ENCODE measurements at regions not wholly inside any gene's neighbourhood (a gene's known extent, or its start where the extent isn't known, plus 50 kb on each side); places are given as distances from the start of the nearest gene placed in this dataset.
A peak's percentile ranks its signal among the peaks of the same experiment; 100 is the strongest.

- DNase-seq (ENCODE audit: low read depth), result no peak
Measured at GRCh38 chr15:46315434-46315833, 680.6 kb downstream of the SQOR start.

GRCh38 chr15:46316024-46316423 is 681.2 kb downstream of the SQOR start:
- DNase-seq (ENCODE audit: low read depth), result no peak

DNA sequence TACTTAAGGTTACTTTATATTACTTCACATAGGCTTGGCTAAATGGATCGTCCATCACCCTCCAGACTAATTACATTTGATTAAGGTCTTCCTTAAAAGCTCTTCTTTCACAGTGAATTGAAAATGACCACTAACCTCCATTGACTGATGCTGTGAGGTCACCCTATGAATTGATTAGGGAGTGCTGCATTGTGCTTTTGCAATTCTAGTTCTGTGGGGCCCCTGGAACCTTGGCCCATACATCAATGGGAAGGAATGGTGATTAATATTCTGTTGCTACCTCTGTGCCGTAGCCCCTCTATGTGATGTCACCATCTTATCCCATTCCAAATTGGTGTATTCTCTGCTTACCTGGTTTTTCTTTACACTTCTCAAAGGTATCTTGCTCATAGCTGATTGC is 682.2 kb downstream of the SQOR start:
- DNase-seq (ENCODE audit: low read depth), result no peak

GRCh38 chr15:46322753-46323152 is 687.9 kb downstream of the SQOR start:
- DNase-seq (ENCODE audit: low read depth), result no peak

GRCh38 chr15:46326173-46326572 is 691.3 kb downstream of the SQOR start:
- DNase-seq (ENCODE audit: low read depth), result no peak

DNA sequence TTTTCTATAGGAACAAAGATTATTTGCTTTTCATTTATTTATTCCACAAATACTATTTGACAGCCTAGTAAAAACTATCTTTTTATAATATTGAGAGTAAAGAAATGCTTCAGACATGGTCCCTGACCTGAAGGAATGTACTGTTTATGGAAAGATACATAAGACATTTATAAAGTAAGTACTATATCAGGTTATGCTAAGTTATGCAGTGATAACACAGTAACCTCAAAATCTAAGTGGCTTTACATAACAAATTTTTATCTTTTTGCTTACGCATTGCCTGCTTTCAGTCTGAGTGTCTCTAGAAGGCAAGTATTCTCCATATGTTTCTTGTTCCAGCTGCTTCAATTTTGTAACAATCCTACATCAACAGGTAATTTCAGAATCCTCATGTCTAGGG is 694.0 kb downstream of the SQOR start:
- no peak for DNase-seq (ENCODE audit: low read depth)

DNA sequence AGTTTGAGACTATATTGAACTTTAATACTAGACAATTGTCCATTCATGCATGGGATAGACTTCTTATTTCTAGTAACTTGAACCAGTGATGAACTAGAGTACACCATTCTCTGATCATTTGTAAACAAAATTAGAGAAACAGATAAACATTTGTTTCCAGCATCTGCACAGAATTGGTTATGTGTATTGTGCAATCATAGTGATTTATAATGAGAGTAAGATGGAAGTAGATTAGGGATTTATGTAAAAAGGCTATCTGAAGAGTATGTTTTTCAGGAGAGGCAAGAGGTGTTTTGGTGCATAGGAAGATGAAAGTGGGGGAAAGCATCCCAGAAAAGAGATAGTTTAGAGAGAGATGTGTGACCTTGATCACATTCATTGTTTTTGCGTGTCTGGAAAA is 695.0 kb downstream of the SQOR start:
- DNase-seq (ENCODE audit: low read depth), result no peak

DNA sequence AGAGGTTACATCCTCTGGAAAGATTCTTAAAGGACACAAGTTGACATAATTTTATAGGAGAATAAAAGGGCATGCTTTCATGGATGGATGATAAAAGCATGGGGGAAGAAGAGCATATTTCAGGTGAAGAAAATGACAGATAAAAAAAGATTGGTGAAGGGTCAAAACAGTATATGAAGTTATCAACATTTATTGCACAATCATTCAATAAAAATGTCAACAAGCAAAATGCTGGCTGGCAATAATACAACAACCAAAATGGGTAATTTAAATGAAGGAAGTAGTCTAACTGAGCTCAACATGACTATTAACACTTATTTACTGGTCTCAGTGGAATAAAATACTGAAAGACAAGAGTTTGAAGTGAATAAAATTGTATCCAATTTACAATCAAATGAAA is 696.7 kb downstream of the SQOR start:
- no peak for DNase-seq (ENCODE audit: low read depth)

GRCh38 chr15:46343196-46343935 is 708.5 kb downstream of the SQOR start:
- DNase-seq (ENCODE audit: low read depth), result no peak

DNA sequence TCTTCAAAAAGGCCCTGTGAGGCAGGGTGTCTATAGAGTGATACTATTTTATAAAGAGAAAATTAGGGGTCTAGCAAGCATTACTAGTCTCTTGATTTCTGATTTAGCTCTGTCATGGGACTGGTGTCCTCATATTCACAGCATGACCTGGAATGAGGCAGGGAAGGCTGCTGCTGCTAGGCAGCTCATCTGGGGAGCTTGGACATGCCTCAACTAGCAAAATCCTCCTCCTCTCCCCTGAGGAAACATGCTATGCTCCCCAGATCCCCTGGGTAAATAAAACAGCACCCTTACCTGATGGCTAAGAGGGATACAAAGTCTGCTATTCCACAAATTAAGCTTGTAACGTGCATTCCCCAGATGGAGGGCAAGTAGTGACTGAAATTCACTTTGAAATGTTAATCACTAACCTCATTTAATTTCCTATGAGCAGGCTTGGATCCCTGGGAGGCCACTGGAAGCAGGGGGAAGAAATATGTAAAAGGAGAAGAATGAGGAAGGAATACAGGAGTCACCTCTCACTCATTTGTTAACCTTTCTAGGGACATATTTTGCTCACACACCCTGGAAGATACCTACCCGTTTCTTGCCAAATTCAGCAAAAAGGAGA is 709.4 kb downstream of the SQOR start:
- no peak for DNase-seq (ENCODE audit: low read depth)

DNA sequence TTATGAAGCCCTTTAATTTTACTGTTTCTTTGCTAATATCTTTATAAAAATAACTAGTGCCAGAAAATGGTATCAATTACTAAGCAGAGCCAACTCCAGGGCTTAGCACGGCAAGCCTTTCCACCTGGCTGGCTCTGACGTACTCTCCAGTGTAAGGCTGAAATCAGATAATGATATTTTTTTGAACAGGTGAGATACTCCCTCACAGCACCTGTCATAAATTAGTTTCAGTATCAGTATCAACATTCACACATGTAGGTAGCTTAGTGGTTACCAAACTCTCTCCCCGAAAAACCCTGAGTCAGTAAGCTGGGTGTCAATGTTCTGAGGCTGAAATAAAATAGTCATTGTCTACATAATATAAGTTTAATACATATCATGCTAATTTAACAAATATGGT is 710.1 kb downstream of the SQOR start:
- no peak for DNase-seq (ENCODE audit: low read depth)

DNA sequence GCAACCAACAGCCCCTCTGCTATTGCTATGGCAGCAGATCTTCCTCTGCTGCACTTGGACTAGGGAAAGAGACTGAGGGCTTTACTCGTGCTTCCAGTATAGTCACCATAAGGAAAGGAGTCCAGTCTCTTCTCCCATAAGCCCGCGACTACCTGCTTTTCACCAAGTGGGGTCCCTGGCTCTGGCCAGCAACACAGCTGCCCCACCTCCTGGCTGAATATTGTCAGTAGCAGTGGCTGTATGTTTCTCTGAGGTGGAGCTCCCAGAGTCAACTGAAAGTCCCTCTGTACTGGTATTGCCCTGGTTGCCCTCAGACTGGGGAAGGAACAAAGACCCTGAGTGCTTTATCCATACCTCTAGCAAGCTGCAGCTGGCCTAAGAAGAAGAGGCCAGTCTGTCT is 719.6 kb downstream of the SQOR start:
- no peak for DNase-seq (ENCODE audit: low read depth)

GRCh38 chr15:46365572-46365971 is 730.7 kb downstream of the SQOR start:
- peak; percentile 4 for DNase-seq (ENCODE audit: low read depth)

DNA sequence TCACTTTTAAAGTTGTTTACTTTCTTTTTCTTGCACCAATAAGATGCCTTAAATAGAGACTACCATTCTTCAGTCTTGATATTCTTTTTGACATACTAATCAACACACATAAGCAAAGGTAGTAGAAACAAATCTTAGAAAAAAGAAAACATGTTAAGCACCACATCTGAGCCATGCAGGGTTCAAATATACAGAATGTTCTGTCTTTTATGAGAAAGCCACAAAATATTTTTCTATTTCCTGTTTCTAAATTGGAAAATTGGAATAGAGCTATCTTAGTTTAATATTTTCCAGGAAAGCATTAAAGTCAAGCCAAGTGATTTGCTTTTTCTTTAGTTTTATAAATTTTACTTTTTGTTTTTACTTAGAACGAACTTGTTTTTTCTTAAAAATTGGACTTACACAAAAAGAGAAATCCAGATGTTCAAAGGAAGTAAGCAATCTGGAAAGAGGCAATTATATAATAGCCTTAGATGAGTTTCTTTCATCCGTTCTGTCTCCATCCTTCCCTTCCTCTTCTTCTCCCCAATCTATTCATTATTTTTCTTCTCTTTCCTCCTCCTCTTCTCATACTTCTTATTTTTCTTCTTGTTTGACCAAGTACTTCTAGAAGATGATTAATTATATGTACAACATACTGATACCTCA is 731.7 kb downstream of the SQOR start:
- no peak for DNase-seq (ENCODE audit: low read depth)

DNA sequence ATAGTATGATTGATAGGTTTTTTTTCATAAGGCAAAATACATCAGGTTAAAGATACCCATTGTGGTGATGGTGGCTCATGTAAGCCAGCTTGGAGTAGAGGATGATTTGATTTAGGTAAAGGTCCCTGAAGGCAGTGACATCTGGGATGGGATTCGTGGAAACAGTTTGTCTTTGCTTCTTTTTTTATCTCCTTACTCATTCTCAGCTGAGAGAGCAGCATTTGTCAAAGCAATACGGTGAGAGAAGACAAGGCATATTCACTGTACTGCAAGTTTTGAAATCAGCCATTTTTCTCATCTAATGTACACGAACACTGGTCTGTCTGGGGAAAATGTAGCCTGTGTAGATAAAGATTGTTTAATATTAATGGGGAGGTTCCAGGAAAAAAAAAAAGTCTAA is 749.1 kb downstream of the SQOR start:
- no peak for DNase-seq (ENCODE audit: low read depth)

- peak; percentile 2 for DNase-seq (ENCODE audit: low read depth)
Measured at GRCh38 chr15:46386356-46386755, 751.5 kb downstream of the SQOR start.

DNA sequence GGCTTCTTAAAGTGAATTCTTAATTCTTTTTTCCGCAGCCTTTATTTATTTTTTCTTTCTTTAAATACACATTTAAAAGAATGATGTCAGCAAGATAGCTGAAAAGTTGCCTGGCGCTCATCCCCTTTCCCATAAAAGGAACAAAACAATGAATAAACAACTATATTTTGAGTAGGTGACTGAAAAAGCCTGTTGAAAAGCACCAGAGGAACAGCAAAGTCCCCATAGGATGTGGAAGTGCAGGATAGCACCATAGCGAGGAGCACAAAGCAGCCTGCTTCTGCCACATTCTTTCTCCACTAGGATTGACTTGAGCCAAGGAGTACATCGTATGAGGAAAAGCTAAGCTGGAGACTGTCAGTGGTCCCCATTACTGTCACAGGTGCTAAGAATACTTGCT is 754.9 kb downstream of the SQOR start:
- no peak for DNase-seq (ENCODE audit: low read depth)

DNA sequence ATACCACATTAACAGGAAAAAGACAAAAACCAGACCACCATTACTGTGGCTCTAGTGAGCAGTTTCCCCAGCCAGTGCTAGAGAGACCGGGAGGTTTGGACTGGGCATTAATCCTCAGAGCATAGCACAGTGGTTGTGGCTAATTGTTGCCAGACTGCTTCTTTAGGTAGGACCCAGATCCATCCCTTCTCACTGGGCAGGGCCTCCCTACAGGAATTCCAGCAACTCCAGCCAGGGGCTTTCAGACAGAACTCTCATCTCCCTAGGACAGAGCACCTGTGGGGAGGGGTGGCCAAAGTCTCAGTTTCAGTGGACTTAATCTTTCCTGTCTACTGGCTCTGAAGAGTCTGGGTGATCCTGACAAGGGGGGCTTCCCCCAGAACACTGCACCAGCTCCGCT is 759.6 kb downstream of the SQOR start:
- no peak for DNase-seq (ENCODE audit: low read depth)

- DNase-seq (ENCODE audit: low read depth), result no peak
Measured at GRCh38 chr15:46408312-46408711, 773.5 kb downstream of the SQOR start.

- no peak for DNase-seq (ENCODE audit: low read depth)
Measured at GRCh38 chr15:46409841-46410301, 775.0 kb downstream of the SQOR start.

- DNase-seq (ENCODE audit: low read depth), result no peak
Measured at GRCh38 chr15:46410705-46411104, 775.9 kb downstream of the SQOR start.

GRCh38 chr15:46411900-46412299 is 777.1 kb downstream of the SQOR start:
- no peak for DNase-seq (ENCODE audit: low read depth)

- DNase-seq (ENCODE audit: low read depth), result peak; percentile 4
Measured at GRCh38 chr15:46413799-46414198, 779.0 kb downstream of the SQOR start.

All from Daoy (cell line).